GM19467 (cell line): ENCODE measurements at regions not wholly inside any gene's neighbourhood (a gene's known extent, or its start where the extent isn't known, plus 50 kb on each side); places are given as distances from the start of the nearest gene placed in this dataset.
"Not testable (repeated sequence)": the region's sequence is repeated elsewhere in the genome, so short reads cannot be mapped to it uniquely, and the experiment has no call there.

ENCODE experiments used
- ATAC-seq: cut with Tn5 transposase; IDR thresholded peaks from one replicate; pipeline ENCODE4 v1.9.1; 2021; ENCODE audit warnings: mild to moderate bottlenecking, moderate library complexity; ENCODE audit not compliant: unreplicated experiment

- ATAC-seq, result not testable (repeated sequence)
Observed at GRCh38 chr4:131774382-131774781, 1374.7 kb upstream of the PCDH10 start.

- not testable (repeated sequence) for ATAC-seq
Observed at GRCh38 chr4:131810565-131810964, 1338.5 kb upstream of the PCDH10 start.
